ENCODE measurements at regions not wholly inside any gene's neighbourhood (a gene's known extent, or its start where the extent isn't known, plus 50 kb on each side); places are given as distances from the start of the nearest gene placed in this dataset.

GRCh38 chr15:69816522-69816921 is 281.2 kb downstream of the TLE3 start:
- DNase-seq (ENCODE audit: low read depth): no peak
- TF ChIP-seq CTCF (IDR thresholded peaks at IDR 0.05; ENCODE audit: insufficient read depth, low read length): no peak

DNA sequence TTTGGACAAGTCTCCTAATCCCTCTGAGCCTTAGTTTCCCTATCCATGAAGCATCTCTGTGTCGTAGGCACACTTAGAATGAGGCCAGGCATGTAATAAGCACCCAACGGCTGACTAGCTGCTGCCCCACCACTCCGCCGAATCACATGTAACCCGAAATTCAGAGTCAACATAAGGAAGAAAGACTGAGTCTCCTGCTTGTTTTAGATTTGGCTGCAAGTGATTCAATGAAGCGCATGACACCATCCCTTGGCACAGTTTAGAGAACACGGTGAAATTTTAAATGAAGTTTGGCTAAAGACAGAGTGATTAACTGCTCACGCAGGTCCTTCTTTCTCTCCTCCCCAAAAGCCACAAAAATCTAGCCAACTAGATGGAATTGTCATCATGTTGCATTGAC is 279.2 kb downstream of the TLE3 start:
- DNase-seq (ENCODE audit: low read depth): no peak
- no peak for TF ChIP-seq CTCF (IDR thresholded peaks at IDR 0.05; ENCODE audit: insufficient read depth, low read length)
- H3K4me3 ChIP-seq (ENCODE audit: low read depth, low read length): no peak overlapping the region

More at GRCh38 chr15:69816522-69816921, 281.2 kb downstream of the TLE3 start:
- no peak overlapping the region for H3K4me3 ChIP-seq (ENCODE audit: low read depth, low read length)

DNA sequence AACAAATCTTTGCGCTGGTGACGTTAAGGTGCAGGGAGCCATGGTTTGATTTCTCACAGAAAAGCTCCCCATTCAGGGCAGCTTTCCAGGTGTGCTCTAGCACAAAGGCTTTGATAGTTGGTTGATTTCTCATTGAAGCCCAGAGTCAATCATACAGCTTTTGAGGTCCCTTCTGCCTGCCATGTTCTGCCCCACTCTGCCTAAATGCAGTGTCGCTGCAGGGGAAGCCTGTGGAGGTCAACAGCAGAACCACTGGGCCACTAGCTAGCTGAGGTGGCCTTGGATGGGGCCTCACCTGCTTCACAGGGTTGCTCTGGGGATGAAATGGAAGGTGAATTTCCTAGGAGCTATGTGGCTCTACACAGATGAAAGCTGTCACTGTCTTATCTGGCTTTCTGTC is 278.3 kb downstream of the TLE3 start:
- no peak overlapping the region for H3K4me3 ChIP-seq (ENCODE audit: low read depth, low read length)
- no peak for TF ChIP-seq CTCF (IDR thresholded peaks at IDR 0.05; ENCODE audit: insufficient read depth, low read length)
- no peak for DNase-seq (ENCODE audit: low read depth)

DNA sequence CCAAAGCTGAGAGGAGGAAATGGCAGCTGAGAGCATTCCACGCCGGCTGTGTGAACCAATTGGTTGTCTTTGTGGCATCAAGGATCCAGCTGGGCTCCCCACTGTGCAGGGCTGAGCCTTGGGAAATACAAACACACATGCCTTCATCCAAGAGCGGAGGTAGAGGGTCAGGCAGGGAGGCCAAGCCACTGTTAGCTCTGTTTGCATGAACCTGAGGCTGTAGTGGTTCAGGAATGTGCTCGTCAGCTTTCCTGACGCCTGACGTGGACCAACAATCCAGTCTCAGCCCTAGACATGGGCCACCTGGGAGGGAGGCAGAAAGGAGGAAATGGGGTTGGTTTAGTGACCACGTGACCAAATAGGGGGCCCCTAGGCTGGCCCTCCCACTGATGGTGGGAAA is 276.9 kb downstream of the TLE3 start:
- no peak for TF ChIP-seq CTCF (IDR thresholded peaks at IDR 0.05; ENCODE audit: insufficient read depth, low read length)
- H3K4me3 ChIP-seq (ENCODE audit: low read depth, low read length): no peak overlapping the region
- no peak for DNase-seq (ENCODE audit: low read depth)

DNA sequence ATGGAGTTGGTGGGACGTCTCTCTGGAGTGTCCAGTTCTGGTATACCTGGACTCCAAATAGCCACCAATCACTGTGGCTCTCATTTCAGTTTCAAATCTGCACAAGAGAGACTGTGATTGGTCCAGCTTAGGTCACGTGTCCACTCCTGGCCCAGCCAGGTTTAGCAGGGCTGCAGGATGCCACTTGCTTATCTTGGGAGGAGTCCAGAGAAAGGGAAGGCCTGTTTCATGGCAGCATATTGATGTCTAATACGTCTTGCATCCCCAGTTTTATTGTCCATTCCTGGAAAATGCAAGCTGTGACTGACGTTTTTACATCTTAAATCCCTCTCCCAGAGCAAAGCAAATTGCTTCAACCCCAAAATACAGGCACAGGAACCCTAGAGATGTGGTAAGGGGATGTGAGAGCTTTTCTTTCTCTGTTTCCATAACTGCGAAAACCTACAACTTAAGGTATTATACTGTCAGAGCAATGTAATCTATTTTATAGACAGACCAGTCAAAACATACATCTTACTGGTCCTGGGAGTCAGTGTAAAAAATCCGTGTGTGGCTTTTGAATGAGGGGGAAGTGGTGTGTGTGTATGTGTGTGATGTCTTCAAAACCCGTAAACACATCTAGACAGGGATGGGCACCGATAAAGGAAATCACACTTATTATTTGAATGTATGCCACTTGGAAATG is 274.4 kb downstream of the TLE3 start:
- no peak for DNase-seq (ENCODE audit: low read depth)
- no peak for TF ChIP-seq CTCF (IDR thresholded peaks at IDR 0.05; ENCODE audit: insufficient read depth, low read length)
- no peak overlapping the region for H3K4me3 ChIP-seq (ENCODE audit: low read depth, low read length)

- DNase-seq (ENCODE audit: low read depth): no peak
- H3K4me3 ChIP-seq (ENCODE audit: low read depth, low read length): no peak overlapping the region
- no peak for TF ChIP-seq CTCF (IDR thresholded peaks at IDR 0.05; ENCODE audit: insufficient read depth, low read length)
Measured at GRCh38 chr15:69824075-69824876, 273.4 kb downstream of the TLE3 start.
